Smooth muscle cell (in vitro differentiated cells): ENCODE measurements at regions not wholly inside any gene's neighbourhood (a gene's known extent, or its start where the extent isn't known, plus 50 kb on each side); places are given as distances from the start of the nearest gene placed in this dataset.
A peak's percentile ranks its signal among the peaks of the same experiment; 100 is the strongest.

Experiments used
- DNase-seq: peaks from one replicate; lab custom pipeline; 2025; ENCODE audit not compliant: unreplicated experiment; lab: John Stamatoyannopoulos, UW
- H2AFZ ChIP-seq: fragments of 200-600 bp; sonication (generic); 2 replicates; pipeline ENCODE4 v1.6.0; 2016; ENCODE audit warnings: antibody characterized with exemption, low read depth, mild to moderate bottlenecking
- H3F3A ChIP-seq: fragments of 200-600 bp; sonication (generic); 2 replicates; pipeline ENCODE4 v1.6.0; 2017; ENCODE audit warnings: antibody characterized with exemption, low read depth
- H3K27ac ChIP-seq: fragments of 200-600 bp; sonication (generic); 2 replicates; pipeline ENCODE4 v1.5.1; 2016; ENCODE audit warnings: low read depth, mild to moderate bottlenecking
- H3K27me3 ChIP-seq: fragments of 200-600 bp; sonication (generic); 2 replicates; pipeline ENCODE4 v1.6.1; 2016; ENCODE audit warnings: low read depth, mild to moderate bottlenecking
- H3K36me3 ChIP-seq: fragments of 200-600 bp; sonication (generic); 2 replicates; pipeline ENCODE4 v1.5.1; 2016; ENCODE audit warnings: low read depth
- H3K4me1 ChIP-seq: fragments of 200-600 bp; sonication (generic); 2 replicates; pipeline ENCODE4 v1.5.1; 2016; ENCODE audit warnings: low read depth
- H3K4me2 ChIP-seq: fragments of 200-600 bp; sonication (generic); 2 replicates; pipeline ENCODE4 v1.6.0; 2016; ENCODE audit warnings: mild to moderate bottlenecking
- H3K4me3 ChIP-seq: fragments of 200-600 bp; sonication (generic); 2 replicates; pipeline ENCODE4 v1.5.1; 2016; ENCODE audit warnings: mild to moderate bottlenecking
- H3K79me2 ChIP-seq: fragments of 200-600 bp; sonication (generic); 2 replicates; pipeline ENCODE4 v1.6.0; 2016; ENCODE audit warnings: low read depth, mild to moderate bottlenecking
- H3K9ac ChIP-seq: fragments of 200-600 bp; sonication (generic); 2 replicates; pipeline ENCODE4 v1.6.0; 2016; ENCODE audit warnings: low read depth
- H3K9me3 ChIP-seq: fragments of 200-600 bp; sonication (generic); replicated peaks from 2 replicates; pipeline ENCODE4 v1.5.1; 2016; ENCODE audit warnings: low read depth
- H4K20me1 ChIP-seq: fragments of 200-600 bp; sonication (generic); 2 replicates; pipeline ENCODE4 v1.6.0; 2016; ENCODE audit warnings: low read depth
- WGBS: methylation state at CpG from one replicate; pipeline ENCODE4 v1.1.7; 2016; ENCODE audit warnings: low lambda C conversion rate; 5-methylcytosine and 5-hydroxymethylcytosine counted together
- TF ChIP-seq, protein P1 (sequence below): fragments of 200-600 bp; sonication (generic); IDR thresholded peaks from 2 replicates; pipeline ENCODE4 v1.5.1; 2017; ENCODE audit warnings: borderline replicate concordance, mild to moderate bottlenecking, antibody characterized with exemption; ENCODE audit not compliant: insufficient read depth, poor library complexity, severe bottlenecking

- DNase-seq = no peak
- H3F3A ChIP-seq = peaks cover 7% of the 10 kb centered on the region
Measured at GRCh38 chr4:111018216-111018615, 395.3 kb upstream of the PITX2 start.

DNA sequence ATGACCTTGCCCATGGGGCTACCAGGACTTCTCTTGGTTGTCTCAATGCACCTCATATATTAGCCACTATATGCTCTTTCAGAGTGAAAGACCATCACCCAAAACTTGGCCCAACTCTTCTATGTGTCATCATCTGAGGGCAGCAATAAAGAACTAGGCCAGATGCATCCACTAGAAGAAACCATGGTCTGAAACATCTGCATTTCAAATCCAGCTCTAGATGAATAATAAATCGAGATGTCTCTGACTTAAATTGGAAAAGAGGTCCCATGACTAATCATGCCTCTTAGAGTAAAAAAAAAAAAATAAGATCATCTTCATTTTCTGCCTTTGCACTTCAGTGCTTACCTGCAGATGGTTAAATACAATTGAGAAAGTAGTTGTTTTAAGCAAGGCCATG lies 397.6 kb upstream of the PITX2 start:
- Histone ChIP-seq H3K4me2 (no peak overlapping the region), H3F3A (peaks cover 7% of the 10 kb centered on the region), H3K4me3 (no peak overlapping the region), H4K20me1 (no peaks in the 10 kb centered on the region), H3K27me3 (no peaks in the 10 kb centered on the region), H3K36me3 (no peaks in the 10 kb centered on the region), H3K9ac (no peak overlapping the region), H3K4me1 (peaks cover 8% of the 10 kb centered on the region), H2AFZ (peak overlapping the region; percentile 0), H3K27ac (no peak overlapping the region), H3K79me2 (no peaks in the 10 kb centered on the region), H3K9me3 (no peaks in the 10 kb centered on the region)
- TF ChIP-seq, protein P1, sequence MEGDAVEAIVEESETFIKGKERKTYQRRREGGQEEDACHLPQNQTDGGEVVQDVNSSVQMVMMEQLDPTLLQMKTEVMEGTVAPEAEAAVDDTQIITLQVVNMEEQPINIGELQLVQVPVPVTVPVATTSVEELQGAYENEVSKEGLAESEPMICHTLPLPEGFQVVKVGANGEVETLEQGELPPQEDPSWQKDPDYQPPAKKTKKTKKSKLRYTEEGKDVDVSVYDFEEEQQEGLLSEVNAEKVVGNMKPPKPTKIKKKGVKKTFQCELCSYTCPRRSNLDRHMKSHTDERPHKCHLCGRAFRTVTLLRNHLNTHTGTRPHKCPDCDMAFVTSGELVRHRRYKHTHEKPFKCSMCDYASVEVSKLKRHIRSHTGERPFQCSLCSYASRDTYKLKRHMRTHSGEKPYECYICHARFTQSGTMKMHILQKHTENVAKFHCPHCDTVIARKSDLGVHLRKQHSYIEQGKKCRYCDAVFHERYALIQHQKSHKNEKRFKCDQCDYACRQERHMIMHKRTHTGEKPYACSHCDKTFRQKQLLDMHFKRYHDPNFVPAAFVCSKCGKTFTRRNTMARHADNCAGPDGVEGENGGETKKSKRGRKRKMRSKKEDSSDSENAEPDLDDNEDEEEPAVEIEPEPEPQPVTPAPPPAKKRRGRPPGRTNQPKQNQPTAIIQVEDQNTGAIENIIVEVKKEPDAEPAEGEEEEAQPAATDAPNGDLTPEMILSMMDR = no peak
- DNase-seq = no peak
- WGBS = 92% methylated on average over 1 of the region's 1 CpG

More at GRCh38 chr4:111018216-111018615, 395.3 kb upstream of the PITX2 start:
- Histone ChIP-seq H3K4me3 (no peak overlapping the region), H2AFZ (no peak overlapping the region), H3K4me2 (no peak overlapping the region), H3K27ac (no peak overlapping the region), H4K20me1 (no peaks in the 10 kb centered on the region), H3K9me3 (no peaks in the 10 kb centered on the region), H3K9ac (no peak overlapping the region), H3K36me3 (no peaks in the 10 kb centered on the region), H3K4me1 (peaks cover 8% of the 10 kb centered on the region), H3K79me2 (no peaks in the 10 kb centered on the region), H3K27me3 (no peaks in the 10 kb centered on the region)
- TF ChIP-seq, protein P1 = no peak
- WGBS = 93% methylated on average over 4 of the region's 4 CpGs

- WGBS = 21% methylated on average over 2 of the region's 2 CpGs
Measured at GRCh38 chr4:111020961-111021360, 398.1 kb upstream of the PITX2 start.

DNA sequence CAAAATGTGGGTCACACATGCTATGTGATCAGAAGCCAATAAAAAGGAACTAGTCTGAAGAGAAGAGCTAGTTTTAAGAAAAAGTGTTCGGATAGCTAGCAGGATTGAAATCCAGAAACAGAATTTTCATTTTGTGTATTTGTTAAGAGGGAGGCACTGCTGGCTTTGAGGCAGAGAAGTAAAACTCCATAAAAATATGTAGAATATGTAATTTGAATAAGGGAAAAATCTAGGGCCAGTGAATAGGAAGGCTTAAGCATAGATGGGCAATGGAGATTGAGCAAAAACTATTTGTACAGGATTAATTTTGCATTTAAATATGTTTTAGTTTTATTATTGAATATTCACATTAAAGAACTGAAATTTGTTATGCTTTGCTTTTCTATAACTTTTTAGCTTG lies 399.9 kb upstream of the PITX2 start:
- no peak for DNase-seq
- Histone ChIP-seq H3K9me3 (no peaks in the 10 kb centered on the region), H3K36me3 (no peaks in the 10 kb centered on the region), H3K27me3 (no peaks in the 10 kb centered on the region), H3K4me2 (no peak overlapping the region), H3K4me3 (no peak overlapping the region), H3K79me2 (no peaks in the 10 kb centered on the region), H3K9ac (no peak overlapping the region), H3K4me1 (no peaks in the 10 kb centered on the region), H2AFZ (peak overlapping the region; percentile 51), H3F3A (peaks cover 16% of the 10 kb centered on the region), H3K27ac (no peak overlapping the region), H4K20me1 (no peaks in the 10 kb centered on the region)
- TF ChIP-seq, protein P1 = no peak
- 97% methylated on average over 1 of the region's 1 CpG for WGBS

More at GRCh38 chr4:111020961-111021360, 398.1 kb upstream of the PITX2 start:
- peaks cover 8% of the 10 kb centered on the region for H3K4me1 ChIP-seq
- no peak for DNase-seq
- peaks cover 8% of the 10 kb centered on the region for H3F3A ChIP-seq
- no peaks in the 10 kb centered on the region for H3K79me2 ChIP-seq
- H3K27ac ChIP-seq = no peak overlapping the region
- H3K4me2 ChIP-seq = no peak overlapping the region
- H3K9ac ChIP-seq = no peak overlapping the region
- no peaks in the 10 kb centered on the region for H3K27me3 ChIP-seq
- no peak overlapping the region for H3K4me3 ChIP-seq
- no peaks in the 10 kb centered on the region for H3K36me3 ChIP-seq
- no peaks in the 10 kb centered on the region for H3K9me3 ChIP-seq
- peak overlapping the region; percentile 0 for H2AFZ ChIP-seq
- TF ChIP-seq, protein P1 = no peak
- H4K20me1 ChIP-seq = no peaks in the 10 kb centered on the region
